Sciatic nerve (tissue), 2 donors: ENCODE measurements at regions not wholly inside any gene's neighbourhood (a gene's known extent, or its start where the extent isn't known, plus 50 kb on each side); places are given as distances from the start of the nearest gene placed in this dataset.
A peak's percentile ranks its signal among the peaks of the same experiment; 100 is the strongest.

Source experiments
- ATAC-seq: fragments of 200-7000 bp; cut with Tn5 transposase; one replicate; pipeline ENCODE4 v1.9.1; 2020; ENCODE audit warnings: mild to moderate bottlenecking, moderate library complexity
- DNase-seq: peaks from one replicate; pipeline ENCODE4 v3.0.0-alpha.2; 2020; ENCODE audit warnings: low spot score
- intact Hi-C: fragments of 100-400 bp; cut with DNase I; formaldehyde crosslinking; loops from one replicate; pipeline ENCODE4 v1.14.2; 2022
- donor health status: DM: no; HTN: no; CAD: no.
- donor health status: DM: no; HTN: no; CAD: no.

DNA sequence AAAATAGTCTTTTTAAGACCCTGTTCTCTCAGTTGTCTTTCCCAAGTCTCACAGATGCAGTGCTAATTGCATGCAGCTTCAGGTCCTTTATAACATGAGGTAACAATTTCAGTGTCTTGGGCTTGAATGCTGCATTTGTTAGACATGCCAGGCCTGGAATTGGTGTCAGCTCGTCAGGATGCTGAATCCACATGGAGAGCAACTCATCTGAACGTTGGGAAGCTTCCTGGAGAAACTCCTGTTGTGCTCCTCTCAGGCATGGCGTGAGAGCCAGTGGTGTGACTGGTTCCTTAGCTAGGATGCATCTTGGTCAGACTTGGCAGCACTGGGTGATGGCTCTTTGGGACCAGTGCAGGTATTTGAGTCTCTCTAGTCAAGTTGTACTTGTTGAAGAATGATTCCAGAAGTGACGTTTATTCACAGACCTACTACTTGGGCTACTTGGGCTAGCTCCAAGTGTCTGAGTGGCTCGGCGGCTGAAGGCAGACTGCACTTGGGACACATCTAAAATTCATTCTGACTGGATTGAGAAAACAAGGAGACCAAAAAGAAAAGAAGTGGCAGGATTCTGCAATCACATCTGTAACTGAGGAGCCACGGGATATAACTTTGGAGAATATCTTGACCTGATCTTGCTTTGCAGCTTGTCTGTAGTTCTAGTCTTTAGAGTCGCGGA lies 134.8 kb upstream of the ARHGAP5 start:
- DNase-seq (no peak), ATAC-seq (peak; percentile 25)
- intact Hi-C loops, result no loop called here

DNA sequence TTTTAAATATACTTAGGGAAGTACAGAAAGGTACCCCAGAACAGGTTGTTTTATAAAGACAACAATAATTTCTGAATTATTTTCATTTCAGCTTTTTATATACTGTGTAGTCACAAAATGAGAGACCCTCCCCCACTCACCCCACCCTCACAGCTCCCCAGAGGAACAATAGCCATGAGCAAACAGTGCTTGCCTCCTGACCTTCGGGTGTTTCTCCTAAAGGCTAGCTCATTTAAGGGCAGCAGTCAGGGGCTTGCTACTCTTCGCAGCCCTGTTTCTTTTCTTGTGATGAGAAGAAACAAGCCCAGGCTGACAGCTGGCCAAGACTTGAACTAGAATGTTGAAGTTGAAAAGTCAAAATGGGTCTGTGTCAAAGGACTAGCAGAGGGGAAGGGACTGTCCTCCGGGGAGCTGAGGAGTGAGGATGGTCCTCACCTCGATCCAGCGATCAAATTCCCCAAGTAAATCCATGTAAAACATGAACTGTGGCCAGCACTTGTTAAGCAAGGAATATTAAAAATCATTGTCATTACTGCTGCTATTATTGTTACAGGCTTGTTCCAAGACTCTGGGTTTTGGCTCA lies 133.8 kb upstream of the ARHGAP5 start:
- intact Hi-C loops, result no loop called here
- ATAC-seq (no peak), DNase-seq (no peak)

DNA sequence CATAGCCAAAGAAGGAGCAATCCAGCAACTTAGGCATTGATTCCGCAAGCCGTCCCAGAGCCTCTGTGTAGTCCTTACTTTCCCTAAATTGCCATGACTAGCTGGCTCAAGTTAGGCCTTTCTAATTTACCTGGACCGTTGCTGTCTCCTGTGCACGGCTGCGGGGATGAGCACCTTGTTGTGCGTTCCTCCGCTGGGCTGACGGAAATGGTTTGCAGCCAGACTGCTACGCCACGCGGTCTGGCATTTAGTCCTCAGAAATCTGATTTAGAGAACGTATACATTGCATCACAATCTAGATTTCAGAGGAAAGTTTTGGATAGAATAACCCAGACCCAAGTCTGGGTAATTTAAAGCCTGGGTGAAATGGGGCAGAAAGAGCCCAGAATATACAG lies 133.2 kb upstream of the ARHGAP5 start:
- intact Hi-C loops, result no loop called here
- ATAC-seq, result no peak
- DNase-seq, result no peak

DNA sequence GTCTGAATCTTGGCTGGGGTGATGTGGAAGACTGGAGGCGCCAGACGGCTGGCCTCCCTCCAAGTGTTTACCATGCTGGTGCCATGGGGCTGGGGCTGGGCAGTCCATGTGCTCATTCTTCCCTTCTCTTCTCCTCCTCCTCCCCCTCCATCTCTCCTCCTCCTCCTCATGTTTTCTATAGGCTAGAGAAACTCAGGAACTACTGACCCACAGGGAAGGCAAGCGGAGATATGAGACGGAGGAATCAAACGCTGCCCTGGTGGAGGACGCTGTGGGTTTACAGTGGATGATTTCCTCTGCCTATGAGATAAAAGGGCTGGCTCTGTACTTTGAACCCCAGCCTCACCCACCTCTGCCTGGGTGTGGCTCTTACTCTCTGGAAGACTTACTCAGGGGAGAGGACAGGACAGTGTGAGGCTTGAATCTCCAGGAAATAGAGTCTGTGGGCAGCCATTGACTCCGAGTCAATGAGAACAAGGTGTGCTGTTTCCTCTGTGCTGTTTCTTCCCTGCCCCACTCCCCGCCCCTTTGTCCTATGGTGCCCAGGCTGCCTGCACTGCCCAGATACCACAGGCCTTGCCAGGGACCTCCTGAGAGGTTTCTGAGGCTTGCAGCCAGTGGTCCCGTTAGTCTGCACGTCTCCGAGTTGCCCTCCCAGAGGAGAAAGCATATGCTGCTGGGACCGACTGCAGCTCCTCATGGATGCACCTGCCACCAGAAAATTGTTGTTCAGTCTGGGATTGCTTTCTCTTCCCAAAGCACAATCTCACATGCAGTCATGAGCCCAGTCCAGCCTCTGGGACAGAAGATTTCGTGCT lies 132.6 kb upstream of the ARHGAP5 start:
- DNase-seq (no peak), ATAC-seq (no peak)
- intact Hi-C loops, result no loop called here

DNA sequence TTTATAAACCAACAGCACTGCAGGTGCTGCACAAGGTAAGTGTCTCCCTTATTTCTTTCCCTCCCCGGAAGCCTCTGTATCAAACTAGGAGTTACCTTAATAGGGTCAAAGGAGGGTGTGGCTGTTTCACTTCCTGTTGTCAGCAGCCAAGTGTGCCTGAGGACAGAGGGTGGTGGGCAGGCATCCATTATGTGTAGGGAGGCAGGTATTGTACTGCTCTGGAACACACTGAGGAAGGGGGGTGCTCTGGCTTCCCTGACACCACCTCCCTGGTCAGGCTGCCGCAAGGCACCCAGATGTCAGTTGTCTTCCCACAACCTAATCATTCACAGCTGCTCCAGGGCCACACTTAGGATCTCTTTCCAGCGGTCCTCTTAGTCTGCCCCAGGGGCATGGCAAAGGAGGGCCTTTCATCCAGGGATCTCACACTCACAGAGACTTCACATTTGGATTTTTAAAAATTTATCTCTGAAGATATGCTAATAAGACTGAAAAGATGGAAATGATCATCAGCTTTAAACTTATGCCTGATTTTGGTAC lies 132.0 kb upstream of the ARHGAP5 start:
- ATAC-seq (no peak), DNase-seq (no peak)
- intact Hi-C loops, result no loop called here

DNA sequence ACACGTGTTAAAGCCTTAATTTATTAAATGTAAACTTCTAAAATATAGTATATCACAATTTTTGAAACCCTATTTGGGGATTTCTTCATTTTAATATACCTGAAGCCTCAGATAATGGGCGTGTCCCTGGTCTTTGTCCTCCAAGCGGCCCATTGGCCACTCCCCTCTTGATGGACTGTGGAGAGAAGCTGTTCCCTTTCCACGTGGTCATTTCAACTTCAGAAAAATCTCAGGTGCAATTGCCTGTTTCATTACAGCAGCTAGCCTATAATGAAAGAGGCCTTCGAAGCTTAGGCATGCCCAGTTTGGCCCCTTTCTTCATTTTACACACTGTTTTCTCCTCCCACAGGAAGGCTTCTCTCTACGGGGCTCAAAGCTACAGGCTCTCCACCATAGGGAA lies 131.4 kb upstream of the ARHGAP5 start:
- intact Hi-C loops, result no loop called here
- no peak for ATAC-seq
- DNase-seq, result no peak

DNA sequence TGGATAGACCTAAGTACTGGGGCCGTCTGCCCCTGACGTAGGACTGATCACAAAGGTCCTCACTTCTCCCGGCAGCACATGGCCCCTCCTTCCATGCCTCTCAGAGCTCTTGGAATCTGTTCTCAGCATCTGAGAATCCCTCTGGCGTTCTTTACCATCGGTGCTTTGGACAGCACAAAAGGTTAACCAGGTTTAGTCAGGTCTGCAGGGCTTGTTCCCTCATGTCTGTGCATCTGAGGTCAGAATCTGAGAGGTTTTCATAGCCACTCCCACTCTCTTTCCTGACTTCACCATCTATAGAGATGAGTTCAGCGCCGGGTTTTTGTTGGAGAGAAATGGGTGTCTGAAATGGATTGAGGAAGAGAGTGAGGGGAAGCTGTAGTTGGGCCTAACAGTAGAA lies 130.0 kb upstream of the ARHGAP5 start:
- DNase-seq (no peak), ATAC-seq (no peak)
- intact Hi-C loops, result no loop called here

DNA sequence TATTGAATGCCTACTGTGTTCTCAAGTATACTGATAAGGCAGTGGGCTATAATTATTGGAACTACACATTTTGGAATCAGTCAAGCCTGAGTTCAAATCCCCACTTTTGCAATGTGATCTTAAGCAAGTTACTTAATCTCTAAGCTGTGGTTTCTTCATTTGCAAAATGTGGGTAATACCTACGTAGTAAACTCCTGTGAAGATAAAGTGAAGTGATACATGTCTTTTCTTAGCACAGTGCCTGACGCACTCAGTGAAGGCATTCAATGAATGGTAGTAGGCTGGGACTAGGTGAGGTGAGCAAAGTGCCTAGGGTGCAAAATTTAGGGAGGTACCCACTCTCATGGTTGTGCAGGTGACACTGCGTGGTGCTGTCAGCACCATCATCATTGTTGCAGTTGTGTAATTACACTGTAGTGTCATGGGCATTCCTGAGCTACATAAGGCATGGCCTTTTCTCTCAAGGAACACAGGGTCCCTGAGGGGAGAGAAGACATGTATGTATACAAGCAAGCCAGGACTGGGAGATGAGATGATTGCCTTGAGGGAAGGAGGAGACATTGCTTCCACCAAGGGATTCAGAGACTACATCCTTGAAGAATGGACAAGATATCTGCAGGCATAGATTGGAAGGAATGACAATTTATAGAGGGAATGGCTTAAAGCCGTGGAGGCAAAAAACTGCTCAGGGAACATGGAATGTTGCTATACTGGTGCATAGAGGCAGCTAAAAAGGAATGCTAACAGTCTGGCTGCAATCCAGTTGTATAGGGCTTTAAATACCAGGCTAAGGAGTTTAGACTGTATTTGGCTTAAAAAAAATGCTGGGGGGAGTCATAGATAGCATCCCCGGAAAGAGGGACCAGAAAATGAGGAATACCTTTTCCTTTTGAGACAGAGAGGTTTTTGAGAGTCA lies 129.2 kb upstream of the ARHGAP5 start:
- no peak for DNase-seq
- no peak for ATAC-seq
- intact Hi-C loops, result no loop called here

DNA sequence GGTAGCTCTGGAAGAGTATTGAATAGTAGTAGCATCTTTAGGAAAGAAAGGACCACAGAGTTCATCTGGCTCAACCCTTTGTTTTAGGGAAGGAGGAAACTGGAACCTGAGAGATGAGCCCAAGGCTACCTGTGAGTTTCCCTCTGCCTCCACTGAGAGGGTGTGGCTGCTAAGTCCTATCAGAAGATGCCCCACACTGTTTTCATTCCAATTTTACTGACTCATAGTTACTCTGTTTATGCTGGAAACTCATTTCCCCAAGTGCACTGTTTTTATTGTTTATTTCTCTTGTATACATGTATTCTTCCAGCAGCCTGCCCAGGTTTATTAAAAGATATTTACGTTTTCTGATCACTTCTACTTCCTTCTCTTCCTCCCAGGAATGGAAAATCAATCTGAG lies 127.4 kb upstream of the ARHGAP5 start:
- ATAC-seq (no peak), DNase-seq (no peak)
- intact Hi-C loops, result no loop called here

DNA sequence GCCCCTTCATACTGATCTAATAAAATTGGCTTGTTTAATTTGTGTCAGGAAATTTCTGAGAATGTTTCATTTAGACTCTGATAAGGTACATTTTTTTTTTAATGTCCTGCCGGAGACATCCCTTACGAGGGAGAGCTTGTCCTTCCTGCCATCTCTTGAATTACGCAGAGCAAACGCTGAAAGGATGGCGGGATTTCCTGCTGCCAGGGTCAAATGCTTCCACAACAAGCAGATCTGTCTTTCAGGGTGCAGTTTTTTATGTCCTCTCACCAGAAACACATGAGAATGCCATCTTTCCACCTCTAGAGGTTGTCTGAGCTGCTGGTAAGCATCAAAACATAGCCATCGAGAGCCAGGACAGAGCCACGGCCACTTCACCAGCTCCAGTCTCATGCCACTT lies 126.8 kb upstream of the ARHGAP5 start:
- DNase-seq, result no peak

DNA sequence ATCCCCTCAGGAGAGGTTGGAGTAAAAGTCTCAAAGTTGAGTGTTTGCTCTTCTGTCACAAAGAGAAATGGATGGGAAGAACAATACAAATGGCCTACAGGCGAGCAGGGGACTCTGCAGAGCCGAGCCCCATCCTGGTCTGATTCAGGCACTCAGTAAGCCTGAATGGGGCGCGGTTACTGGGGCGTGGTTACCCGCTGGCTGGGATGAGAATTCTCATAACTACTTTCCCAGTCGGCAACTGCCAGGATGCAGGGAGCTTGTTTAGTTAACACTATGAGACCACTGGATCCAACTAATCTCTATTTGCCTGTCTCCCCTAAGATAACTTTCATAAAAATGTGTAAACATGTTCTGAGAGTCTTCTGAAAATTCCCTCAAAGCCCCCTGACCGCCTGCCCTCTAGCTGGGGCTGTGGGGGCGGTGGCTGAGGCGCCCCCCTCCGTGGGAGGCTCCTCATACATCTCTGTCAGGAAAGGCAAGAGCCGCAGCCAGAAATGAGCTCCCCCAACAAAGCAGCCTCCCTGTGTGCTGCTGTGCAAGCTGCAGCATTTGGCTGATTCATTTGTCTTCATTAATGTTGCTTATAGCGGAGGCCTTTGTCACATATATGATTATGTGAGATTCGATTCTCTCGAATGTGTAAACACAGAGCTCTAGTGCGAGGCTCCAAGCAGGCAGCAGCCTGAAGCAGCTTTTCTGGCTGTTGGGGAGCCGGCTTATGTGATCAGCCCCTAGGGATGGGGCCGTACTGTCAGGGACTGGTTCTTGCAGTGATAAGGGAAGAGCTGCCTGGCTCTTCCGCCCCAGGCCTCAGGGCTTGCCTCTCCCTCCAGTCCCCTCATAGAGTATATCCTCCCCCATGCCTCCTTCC lies 126.1 kb upstream of the ARHGAP5 start:
- DNase-seq (peak; percentile 76), ATAC-seq (peak; percentile 80)
- intact Hi-C loops, result no loop called here

More for the DNA sequence above, 126.8 kb upstream of the ARHGAP5 start:
- no peak for ATAC-seq
- intact Hi-C loops, result no loop called here

DNA sequence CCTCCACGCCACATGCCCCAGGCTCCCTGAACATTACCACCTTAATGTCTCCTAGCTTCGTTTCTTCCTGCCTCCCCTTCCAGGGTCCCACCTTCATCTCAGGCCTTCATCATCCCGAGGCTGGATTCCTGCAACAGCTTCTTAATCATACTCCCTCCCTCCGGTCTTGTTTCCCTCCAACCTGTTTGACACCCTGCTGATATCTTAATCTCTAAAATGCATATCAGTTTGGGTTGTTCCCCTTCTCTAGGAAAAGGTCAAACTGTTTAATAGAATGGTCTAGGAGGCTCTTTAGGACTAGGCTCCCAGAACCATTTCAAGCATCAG lies 125.5 kb upstream of the ARHGAP5 start:
- no peak for DNase-seq
- intact Hi-C loops, result no loop called here
- no peak for ATAC-seq

DNA sequence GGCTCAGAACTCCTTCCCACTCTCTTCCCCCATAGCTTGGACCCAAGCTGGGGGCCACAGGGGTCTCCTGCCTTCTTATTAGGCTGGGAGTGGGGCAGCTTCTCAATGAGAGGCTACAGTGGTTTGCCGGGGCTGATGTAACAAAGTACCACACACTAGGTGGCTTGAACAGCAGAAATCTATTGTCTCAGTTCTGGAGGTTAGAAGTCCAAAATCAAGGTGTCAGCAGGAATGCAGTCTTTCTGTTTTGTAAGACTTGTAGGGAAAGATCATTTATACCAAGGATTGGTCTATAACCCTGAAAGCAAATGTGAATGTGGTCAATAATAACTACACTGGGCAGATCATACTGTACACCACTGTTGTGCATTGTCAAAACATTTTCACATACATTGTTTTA lies 124.5 kb upstream of the ARHGAP5 start:
- DNase-seq, result no peak
- no peak for ATAC-seq
- intact Hi-C loops, result no loop called here

DNA sequence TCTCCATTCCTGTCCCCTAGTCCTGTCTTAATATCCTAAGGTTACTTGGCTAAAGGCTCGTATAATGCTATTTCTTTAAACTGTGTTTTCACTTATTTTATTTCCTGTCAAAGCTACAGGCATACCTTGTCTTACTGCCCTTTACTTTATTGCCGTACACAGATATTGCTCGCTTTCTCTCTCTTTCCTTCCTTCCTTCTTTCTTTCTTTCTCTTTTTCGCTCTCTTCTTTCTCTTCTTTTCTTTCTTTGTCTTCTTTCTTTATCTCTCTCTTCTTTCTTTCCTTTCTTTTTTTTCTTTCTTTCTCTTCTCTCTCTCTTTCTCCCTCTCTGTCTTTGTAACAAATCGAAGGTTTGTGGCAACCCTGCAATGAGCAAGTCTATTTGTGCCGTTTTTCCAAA lies 123.9 kb upstream of the ARHGAP5 start:
- ATAC-seq, result no peak
- DNase-seq, result no peak
- intact Hi-C loops, result no loop called here

DNA sequence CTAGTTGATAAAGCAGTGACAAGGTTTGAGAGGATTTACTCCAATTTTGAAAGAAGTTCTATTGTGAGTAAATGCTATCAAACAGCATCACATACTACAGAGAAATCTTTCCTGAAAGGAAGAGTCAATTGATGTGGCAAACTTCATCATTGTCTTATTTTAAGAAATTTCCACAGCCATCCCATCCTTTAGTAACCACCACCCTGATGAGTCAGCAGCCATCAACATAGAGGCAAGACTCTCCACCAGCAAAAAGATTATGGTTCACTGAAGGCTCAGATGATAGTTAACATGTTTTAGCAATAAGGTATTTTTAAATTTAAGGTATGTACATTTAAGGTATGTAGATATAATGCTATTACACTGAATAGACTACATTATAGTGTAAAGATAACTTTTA lies 122.1 kb upstream of the ARHGAP5 start:
- intact Hi-C loops, result no loop called here
- DNase-seq (no peak), ATAC-seq (no peak)

DNA sequence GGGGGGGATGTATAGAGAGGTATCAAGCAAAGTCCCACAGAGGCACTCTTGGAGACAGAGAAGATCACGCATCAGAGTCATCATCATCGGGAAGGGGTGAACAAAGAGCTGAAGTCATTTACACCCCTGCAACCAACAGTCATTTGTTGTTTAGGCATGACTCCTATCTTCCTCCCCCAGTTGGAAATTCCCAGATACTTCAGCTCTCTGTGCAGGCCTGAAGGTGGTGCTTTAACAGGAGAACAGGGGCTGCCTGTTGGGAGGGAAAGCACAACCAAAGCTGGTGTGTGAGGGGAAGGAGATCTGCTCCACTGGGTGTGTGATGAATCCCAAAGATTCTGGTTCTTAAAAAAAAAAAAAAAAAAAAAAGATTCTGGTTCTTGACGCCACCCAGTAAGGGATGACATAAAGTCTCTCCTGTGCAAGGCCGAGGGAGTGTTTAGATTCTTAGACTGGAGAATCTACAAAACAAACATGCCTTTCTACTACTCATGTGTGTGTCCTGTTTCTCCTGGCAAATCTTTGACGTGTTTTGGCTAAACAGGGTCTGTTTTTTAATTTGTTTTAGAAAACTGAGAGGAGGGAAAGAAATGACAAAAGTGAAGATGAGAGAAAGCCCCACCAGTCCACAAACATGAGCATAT lies 121.0 kb upstream of the ARHGAP5 start:
- intact Hi-C loops, result no loop called here
- ATAC-seq (peak; percentile 54), DNase-seq (no peak)

DNA sequence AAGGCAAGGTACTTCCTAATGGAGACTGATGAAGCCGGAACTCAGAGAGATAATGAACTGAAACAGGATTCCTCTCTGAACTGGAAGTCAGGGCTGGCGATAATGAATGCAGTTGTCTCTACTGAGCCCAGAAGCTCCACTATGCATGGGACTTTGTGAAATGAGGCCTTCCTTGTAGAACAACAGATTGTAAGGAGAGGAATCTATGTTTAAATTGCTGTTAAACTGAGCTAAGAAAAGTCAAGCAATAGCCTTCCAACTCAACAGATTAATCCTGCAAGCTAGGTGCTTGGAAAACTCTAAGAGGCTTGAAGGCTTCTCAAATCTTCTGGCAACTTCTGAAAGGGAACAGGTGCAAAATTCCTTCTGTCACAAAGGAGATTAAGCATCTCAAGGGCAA lies 119.5 kb upstream of the ARHGAP5 start:
- no peak for ATAC-seq
- no peak for DNase-seq
- intact Hi-C loops, result no loop called here

DNA sequence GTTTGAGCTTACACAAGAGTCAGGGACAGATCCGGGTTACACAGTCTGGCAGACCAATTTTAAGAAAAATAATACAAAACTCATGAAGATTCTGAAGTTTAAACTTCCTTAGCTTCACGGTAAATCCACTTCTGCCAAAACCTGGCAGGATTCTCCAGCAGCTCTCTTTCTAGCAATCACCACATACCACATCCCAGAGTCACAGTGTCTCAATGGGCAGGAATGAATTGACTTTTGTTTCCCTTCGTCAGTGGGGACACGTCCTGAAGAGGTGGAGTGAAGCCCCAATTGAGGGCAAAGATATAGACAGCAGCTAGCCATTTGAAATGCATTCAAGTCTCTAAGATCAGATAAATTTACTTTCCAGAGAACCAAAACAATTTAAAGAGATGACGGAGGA lies 117.1 kb upstream of the ARHGAP5 start:
- intact Hi-C loops, result no loop called here
- no peak for ATAC-seq
- DNase-seq, result no peak
